Fibroblast of pulmonary artery (primary cell): ENCODE measurements at regions not wholly inside any gene's neighbourhood (a gene's known extent, or its start where the extent isn't known, plus 50 kb on each side); places are given as distances from the start of the nearest gene placed in this dataset.
"Not testable (repeated sequence)": the region's sequence is repeated elsewhere in the genome, so short reads cannot be mapped to it uniquely, and the experiment has no call there.

Experiments
- DNase-seq: peaks from one replicate; pipeline ENCODE4 v3.0.0-alpha.2; 2010; ENCODE audit warnings: low read depth
- H3K4me3 ChIP-seq: replicated peaks from 2 replicates; pipeline ENCODE4 v1.5.1; 2011; ENCODE audit warnings: low read depth, mild to moderate bottlenecking, control low read depth, low read length, moderate library complexity
- CTCF ChIP-seq: IDR thresholded peaks from 2 replicates; pipeline ENCODE4 v1.5.1; 2011; ENCODE audit warnings: mild to moderate bottlenecking, control low read depth, low read length, inconsistent platforms; ENCODE audit errors: missing control alignments

GRCh38 chr20:29086938-29087337 is 2170.5 kb upstream of the DEFB115 start:
- TF ChIP-seq CTCF = no peak
- no peak overlapping the region for H3K4me3 ChIP-seq
- no peak for DNase-seq

- DNase-seq, H3K4me3 ChIP-seq: not testable (repeated sequence)
Observed at GRCh38 chr20:29087887-29088286, 2169.6 kb upstream of the DEFB115 start.

GRCh38 chr20:29088472-29088871 is 2169.0 kb upstream of the DEFB115 start:
- H3K4me3 ChIP-seq, DNase-seq: not testable (repeated sequence)

GRCh38 chr20:29089409-29089808 is 2168.1 kb upstream of the DEFB115 start:
- not testable (repeated sequence) for DNase-seq, H3K4me3 ChIP-seq

GRCh38 chr20:29093958-29094357 is 2163.5 kb upstream of the DEFB115 start:
- H3K4me3 ChIP-seq, DNase-seq: not testable (repeated sequence)

GRCh38 chr20:29096695-29097094 is 2160.8 kb upstream of the DEFB115 start:
- DNase-seq, H3K4me3 ChIP-seq: not testable (repeated sequence)

GRCh38 chr20:29107884-29108283 is 2149.6 kb upstream of the DEFB115 start:
- not testable (repeated sequence) for H3K4me3 ChIP-seq, DNase-seq

- not testable (repeated sequence) for H3K4me3 ChIP-seq, DNase-seq
Observed at GRCh38 chr20:29109386-29109785, 2148.1 kb upstream of the DEFB115 start.

GRCh38 chr20:29115097-29115496 is 2142.4 kb upstream of the DEFB115 start:
- DNase-seq, H3K4me3 ChIP-seq: not testable (repeated sequence)

GRCh38 chr20:29119141-29119540 is 2138.3 kb upstream of the DEFB115 start:
- TF ChIP-seq CTCF = no peak
- DNase-seq = no peak
- H3K4me3 ChIP-seq = no peak overlapping the region

GRCh38 chr20:29119684-29120083 is 2137.8 kb upstream of the DEFB115 start:
- not testable (repeated sequence) for H3K4me3 ChIP-seq, DNase-seq

GRCh38 chr20:29120088-29120487 is 2137.4 kb upstream of the DEFB115 start:
- not testable (repeated sequence) for H3K4me3 ChIP-seq, DNase-seq

GRCh38 chr20:29120575-29120974 is 2136.9 kb upstream of the DEFB115 start:
- not testable (repeated sequence) for DNase-seq, H3K4me3 ChIP-seq

- DNase-seq, H3K4me3 ChIP-seq: not testable (repeated sequence)
Observed at GRCh38 chr20:29122784-29123183, 2134.7 kb upstream of the DEFB115 start.
